IMR-90 (cell line): ENCODE measurements at regions not wholly inside any gene's neighbourhood (a gene's known extent, or its start where the extent isn't known, plus 50 kb on each side); places are given as distances from the start of the nearest gene placed in this dataset.

ENCODE experiments used
- ATAC-seq: fragments of 200-7000 bp; cut with Tn5 transposase; 2 replicates; pipeline ENCODE4 v1.9.1; 2020; ENCODE audit warnings: low read depth, mild to moderate bottlenecking, moderate library complexity
- BruUV-seq: library from RNA; stranded (reverse); fragments of 400-500 nt; replicated peaks from 2 replicates; lab custom pipeline; 2021; lab: Mats Ljungman, UMichigan
- CTCF ChIA-PET: fragments of 300-600 bp; formaldehyde crosslinking; extraction: SDS; loops from one replicate; lab custom pipeline; 2021; ENCODE audit warnings: antibody characterized with exemption; lab: Yijun Ruan, JAX
- POLR2A ChIA-PET: fragments of 300-600 bp; sonication (Branson Sonifier 250); formaldehyde crosslinking; loops from one replicate; lab custom pipeline; 2022; ENCODE audit warnings: antibody characterized with exemption; ENCODE audit not compliant: unreplicated experiment; lab: Charles Lee
- DNase-seq: peaks from one replicate; pipeline ENCODE4 v3.0.0; 2013
- H2AFZ ChIP-seq: replicated peaks from 2 replicates; pipeline ENCODE3; 2013; ENCODE audit warnings: low read length, mild to moderate bottlenecking; ENCODE audit not compliant: poor library complexity
- H2AK5ac ChIP-seq: 2 replicates; pipeline ENCODE4 v1.6.1; 2013; ENCODE audit warnings: low read depth, low read length, inconsistent platforms
- H2AK9ac ChIP-seq: replicated peaks from 2 replicates; pipeline ENCODE3; 2013; ENCODE audit warnings: mild to moderate bottlenecking, low read depth, low read length, moderate library complexity; ENCODE audit not compliant: poor library complexity
- H2BK120ac ChIP-seq: 2 replicates; pipeline ENCODE4 v1.6.1; 2013; ENCODE audit warnings: low read depth, low read length, inconsistent platforms
- H2BK15ac ChIP-seq: 3 replicates; pipeline ENCODE4 v1.6.1; 2013; ENCODE audit warnings: low read depth, low read length, inconsistent platforms
- H2BK20ac ChIP-seq: 2 replicates; pipeline ENCODE4 v1.6.1; 2013; ENCODE audit warnings: low read depth, mild to moderate bottlenecking, inconsistent platforms, low read length, moderate library complexity
- H2BK5ac ChIP-seq: 2 replicates; pipeline ENCODE4 v1.6.1; 2013; ENCODE audit warnings: mild to moderate bottlenecking, low read depth, low read length, inconsistent platforms; ENCODE audit not compliant: poor library complexity, severe bottlenecking
- H3K14ac ChIP-seq: replicated peaks from 2 replicates; pipeline ENCODE4 v1.6.1; 2013; ENCODE audit warnings: low read depth, low read length, inconsistent platforms
- H3K18ac ChIP-seq: 2 replicates; pipeline ENCODE4 v1.6.1; 2013; ENCODE audit warnings: low read depth, low read length, control low read depth
- H3K23ac ChIP-seq: 2 replicates; pipeline ENCODE4 v1.6.1; 2013; ENCODE audit warnings: low read depth, low read length, inconsistent platforms
- H3K27ac ChIP-seq: 2 replicates; pipeline ENCODE4 v1.5.1; 2013; ENCODE audit warnings: mild to moderate bottlenecking, control low read depth, low read length; ENCODE audit not compliant: insufficient read depth
- H3K27me3 ChIP-seq: 2 replicates; pipeline ENCODE4 v1.6.1; 2013; ENCODE audit warnings: low read length; ENCODE audit not compliant: control insufficient read depth, insufficient read depth
- H3K36me3 ChIP-seq: 2 replicates; pipeline ENCODE4 v1.6.1; 2013; ENCODE audit warnings: low read length, mixed read lengths; ENCODE audit not compliant: control insufficient read depth, insufficient read depth
- H3K4ac ChIP-seq: 2 replicates; pipeline ENCODE4 v1.6.1; 2013; ENCODE audit warnings: low read depth, low read length, inconsistent platforms
- H3K4me1 ChIP-seq: 2 replicates; pipeline ENCODE4 v1.6.1; 2013; ENCODE audit warnings: low read length, mixed read lengths; ENCODE audit not compliant: control insufficient read depth, insufficient read depth
- H3K4me2 ChIP-seq: 2 replicates; pipeline ENCODE4 v1.6.1; 2013; ENCODE audit warnings: low read depth, mild to moderate bottlenecking, control low read depth, low read length, moderate library complexity
- H3K4me3 ChIP-seq: 2 replicates; pipeline ENCODE4 v1.5.1; 2013; ENCODE audit warnings: low read depth, mild to moderate bottlenecking, control low read depth, low read length, moderate library complexity; ENCODE audit not compliant: insufficient read depth
- H3K56ac ChIP-seq: 2 replicates; pipeline ENCODE4 v1.6.1; 2013; ENCODE audit warnings: low read length, inconsistent platforms; ENCODE audit not compliant: insufficient read depth; ENCODE audit errors: extremely low read depth
- H3K79me1 ChIP-seq, 2 experiments: 2 replicates each; pipeline ENCODE4 v1.6.1; 2013; ENCODE audit warnings: low read length in 2 of 2, inconsistent platforms in 1 of 2, low read depth in 1 of 2
- H3K9ac ChIP-seq: 2 replicates; pipeline ENCODE4 v1.6.1; 2013; ENCODE audit warnings: low read depth, low read length, control low read depth
- H3K9me1 ChIP-seq: 2 replicates; pipeline ENCODE4 v1.6.1; 2013; ENCODE audit warnings: low read length, inconsistent platforms; ENCODE audit not compliant: insufficient read depth
- H3K9me3 ChIP-seq: 2 replicates; pipeline ENCODE4 v1.6.1; 2013; ENCODE audit warnings: low read length; ENCODE audit not compliant: control insufficient read depth, insufficient read depth
- H4K20me1 ChIP-seq: 2 replicates; pipeline ENCODE4 v1.6.1; 2013; ENCODE audit warnings: low read length, inconsistent platforms; ENCODE audit not compliant: insufficient read depth
- H4K5ac ChIP-seq: 2 replicates; pipeline ENCODE4 v1.6.1; 2013; ENCODE audit warnings: mild to moderate bottlenecking, low read depth, low read length, control low read depth
- H4K8ac ChIP-seq, 2 experiments: 2 replicates each; pipeline ENCODE4 v1.6.1; 2013; ENCODE audit warnings: low read depth in 2 of 2, low read length in 2 of 2, control low read depth in 1 of 2, inconsistent platforms in 1 of 2
- H4K91ac ChIP-seq: 2 replicates; pipeline ENCODE4 v1.6.1; 2013; ENCODE audit warnings: low read depth, low read length, inconsistent platforms; ENCODE audit not compliant: insufficient read depth
- BHLHE40 ChIP-seq: fragments of 150-350 bp; IDR thresholded peaks from 2 replicates; pipeline ENCODE4 v1.6.1; 2016; ENCODE audit warnings: mild to moderate bottlenecking, low read depth, low read length
- CEBPB ChIP-seq: IDR thresholded peaks from 2 replicates; pipeline ENCODE4 v1.6.1; 2012; ENCODE audit warnings: low read depth, low read length, improper control_type of control experiment
- CHD1 ChIP-seq: IDR thresholded peaks from 2 replicates; pipeline ENCODE4 v1.6.1; 2012; ENCODE audit warnings: low read depth, low read length, improper control_type of control experiment
- CTCF ChIP-seq: conservative IDR thresholded peaks from 2 replicates; pipeline ENCODE4 v1.5.1; 2012; ENCODE audit warnings: mild to moderate bottlenecking, low read depth, low read length, improper control_type of control experiment
- FOS ChIP-seq: fragments of 150-350 bp; IDR thresholded peaks from 2 replicates; pipeline ENCODE4 v1.6.1; 2016; ENCODE audit warnings: low read depth, low read length
- MAFK ChIP-seq: IDR thresholded peaks from 2 replicates; pipeline ENCODE4 v1.6.1; 2012; ENCODE audit warnings: low read depth, low read length, improper control_type of control experiment
- MAZ ChIP-seq: IDR thresholded peaks from 2 replicates; pipeline ENCODE4 v1.6.1; 2012; ENCODE audit warnings: low read depth, mild to moderate bottlenecking, low read length, improper control_type of control experiment, moderate library complexity, borderline replicate concordance
- MXI1 ChIP-seq: IDR thresholded peaks from 2 replicates; pipeline ENCODE4 v1.6.1; 2012; ENCODE audit warnings: low read depth, mild to moderate bottlenecking, low read length, moderate library complexity, borderline replicate concordance
- NFE2L2 ChIP-seq: fragments of 150-350 bp; IDR thresholded peaks from 2 replicates; pipeline ENCODE4 v1.6.1; 2016; ENCODE audit warnings: low read depth, mild to moderate bottlenecking, low read length
- POLR2A ChIP-seq: IDR thresholded peaks from 2 replicates; pipeline ENCODE4 v1.6.1; 2012; ENCODE audit warnings: mild to moderate bottlenecking, low read depth, low read length
- RAD21 ChIP-seq: IDR thresholded peaks from 2 replicates; pipeline ENCODE4 v1.6.1; 2012; ENCODE audit warnings: low read length, improper control_type of control experiment
- RCOR1 ChIP-seq: IDR thresholded peaks from 2 replicates; pipeline ENCODE4 v1.6.1; 2012; ENCODE audit warnings: mild to moderate bottlenecking, low read length, improper control_type of control experiment; ENCODE audit not compliant: insufficient replicate concordance
- RFX5 ChIP-seq: IDR thresholded peaks from 2 replicates; pipeline ENCODE4 v1.8.0; 2012; ENCODE audit warnings: low read depth, mild to moderate bottlenecking, low read length, moderate library complexity
- USF2 ChIP-seq: fragments of 150-350 bp; IDR thresholded peaks from 2 replicates; pipeline ENCODE4 v1.6.1; 2017; ENCODE audit warnings: mild to moderate bottlenecking, antibody characterized with exemption, low read length, low read depth
- WGBS, 2 experiments: methylation state at CpG; one replicate each; pipeline versions ENCODE4 v1.1.5 to v1.1.7; 2013; ENCODE audit warnings: missing lambda C conversion rate in 2 of 2; ENCODE audit not compliant: insufficient read length in 1 of 2; ENCODE audit errors: extremely low coverage in 2 of 2; 5-methylcytosine and 5-hydroxymethylcytosine counted together
- dilution Hi-C: fragments of 300-500 bp; cut with HindIII; formaldehyde crosslinking; loops from one replicate; pipeline ENCODE4 v1.14.3; 2018; ENCODE audit warnings: low sequenced_read_pairs; ENCODE audit not compliant: unreplicated experiment
- in situ Hi-C: fragments of 300-500 bp; cut with MboI; formaldehyde crosslinking; loops from 3 replicates; pipeline ENCODE4 v1.14.3; 2019; ENCODE audit warnings: low sequenced_read_pairs, inconsistent platforms, mixed read lengths
- intact Hi-C: fragments of 100-400 bp; cut with micrococcal nuclease; formaldehyde crosslinking; loops from 2 replicates; pipeline ENCODE4 v1.10.0; 2022

GRCh38 chr1:38250356-38250755, 203.8 kb upstream of the POU3F1 start:
- H3K56ac ChIP-seq, result no peak overlapping the region
- no peak overlapping the region for H3K23ac ChIP-seq
- no peak overlapping the region for H3K4me2 ChIP-seq
- intact Hi-C loops (no loop called here), dilution Hi-C loops (no loop called here), in situ Hi-C loops (no loop called here)
- H2BK15ac ChIP-seq, result no peak overlapping the region
- BruUV-seq, result no TSS peak
- ATAC-seq (no peak), DNase-seq (no peak)
- no peak overlapping the region for H3K14ac ChIP-seq
- POLR2A ChIA-PET, result no interaction called here
- H4K20me1 ChIP-seq, result no peaks in the 10 kb centered on the region; the same call in 1 of the 2 replicates
- H4K8ac ChIP-seq, result no peak overlapping the region
- H3K36me3 ChIP-seq, result no peaks in the 10 kb centered on the region
- no peak overlapping the region for H3K18ac ChIP-seq
- H3K27ac ChIP-seq, result no peak overlapping the region
- H2BK20ac ChIP-seq, result no peak overlapping the region
- no peaks in the 10 kb centered on the region for H3K9me1 ChIP-seq
- H3K4me3 ChIP-seq, result no peak overlapping the region
- H4K5ac ChIP-seq, result no peak overlapping the region
- no peak overlapping the region for H2AFZ ChIP-seq
- peaks cover 5% of the 10 kb centered on the region for H3K27me3 ChIP-seq
- TF ChIP-seq BHLHE40 (no peak), FOS (no peak), RFX5 (no peak), POLR2A (no peak), CHD1 (no peak), CTCF (no peak), USF2 (no peak), RCOR1 (no peak), MAZ (no peak), NFE2L2 (no peak), RAD21 (no peak), CEBPB (no peak), MXI1 (no peak), MAFK (no peak)
- H2BK120ac ChIP-seq, result no peak overlapping the region
- no peaks in the 10 kb centered on the region for H3K79me1 ChIP-seq
- no peaks in the 10 kb centered on the region for H3K4me1 ChIP-seq
- H2AK5ac ChIP-seq, result no peak overlapping the region
- WGBS, 2 experiments, result 60% methylated on average over 2 of the region's 3 CpGs; no CpG with 5 or more reads in 1 of the 2 experiments
- no peak overlapping the region for H4K91ac ChIP-seq
- H2AK9ac ChIP-seq, result no peak overlapping the region
- H3K4ac ChIP-seq, result no peak overlapping the region
- H3K9me3 ChIP-seq, result no peaks in the 10 kb centered on the region
- CTCF ChIA-PET, result no interaction called here
- no peak overlapping the region for H3K9ac ChIP-seq
- no peak overlapping the region for H2BK5ac ChIP-seq
